Panc1 (cell line): ENCODE measurements at regions not wholly inside any gene's neighbourhood (a gene's known extent, or its start where the extent isn't known, plus 50 kb on each side); places are given as distances from the start of the nearest gene placed in this dataset.

Experiments used
- ATAC-seq: fragments of 200-7000 bp; cut with Tn5 transposase; 2 replicates; pipeline ENCODE4 v1.9.1; 2020; ENCODE audit warnings: mild to moderate bottlenecking, moderate library complexity
- BruUV-seq: library from RNA; stranded (reverse); fragments of 400-500 nt; replicated peaks from 2 replicates; lab custom pipeline; 2021; lab: Mats Ljungman, UMichigan
- CTCF ChIA-PET: fragments of 300-600 bp; sonication (Branson Sonifier 250); formaldehyde crosslinking; loops from one replicate; lab custom pipeline; 2022; ENCODE audit warnings: antibody characterized with exemption; lab: Charles Lee
- POLR2A ChIA-PET: fragments of 300-600 bp; sonication (Branson Sonifier 250); formaldehyde crosslinking; loops from one replicate; lab custom pipeline; 2022; ENCODE audit warnings: antibody characterized with exemption; lab: Charles Lee
- DNase-seq: peaks from one replicate; pipeline ENCODE4 v3.0.0-alpha.2; 2010; ENCODE audit warnings: low read depth, low spot score
- H3K27ac ChIP-seq: 2 replicates; pipeline ENCODE4 v1.5.1; 2011; ENCODE audit warnings: mild to moderate bottlenecking, low read length, inconsistent platforms
- H3K27me3 ChIP-seq: fragments of 200-500 bp; sonication (Bioruptor generic); 2 replicates; pipeline ENCODE4 v1.6.0; 2014; ENCODE audit warnings: low read length, inconsistent platforms; ENCODE audit not compliant: control insufficient read depth, insufficient read depth
- H3K36me3 ChIP-seq: fragments of 200-500 bp; sonication (Bioruptor generic); 2 replicates; pipeline ENCODE4 v1.5.1; 2014; ENCODE audit warnings: inconsistent platforms, mild to moderate bottlenecking, low read length, moderate library complexity; ENCODE audit not compliant: control insufficient read depth, insufficient read depth
- H3K4me1 ChIP-seq: 2 replicates; pipeline ENCODE4 v1.5.1; 2011; ENCODE audit warnings: inconsistent platforms, mild to moderate bottlenecking, low read length, moderate library complexity; ENCODE audit not compliant: control insufficient read depth, insufficient read depth
- H3K4me3 ChIP-seq, 2 experiments: 2 replicates each; pipeline ENCODE4 v1.5.1; 2011 to 2012; ENCODE audit warnings: low read depth in 2 of 2, low read length in 2 of 2, mild to moderate bottlenecking in 2 of 2, inconsistent platforms in 1 of 2, moderate library complexity in 1 of 2
- H3K9me3 ChIP-seq: fragments of 200-500 bp; sonication (Bioruptor generic); 2 replicates; pipeline ENCODE4 v1.5.1; 2014; ENCODE audit warnings: low read depth, mild to moderate bottlenecking, inconsistent platforms, low read length, moderate library complexity; ENCODE audit not compliant: control insufficient read depth, insufficient read depth
- POLR2AphosphoS5 ChIP-seq: IDR thresholded peaks from 2 replicates; pipeline ENCODE4 v1.6.1; 2012; ENCODE audit warnings: mild to moderate bottlenecking, low read depth, low read length, moderate library complexity
- SIN3A ChIP-seq: IDR thresholded peaks from 2 replicates; pipeline ENCODE4 v1.6.1; 2012; ENCODE audit warnings: low read depth, mild to moderate bottlenecking, low read length, moderate library complexity, borderline replicate concordance; ENCODE audit not compliant: insufficient read depth
- TCF7L2 ChIP-seq: IDR thresholded peaks from 2 replicates; pipeline ENCODE4 v1.6.1; 2011; ENCODE audit warnings: mild to moderate bottlenecking, low read depth, low read length, inconsistent platforms
- in situ Hi-C: cut with HindIII; loops from 2 replicates; pipeline ENCODE4 v1.10.0; 2016; ENCODE audit warnings: low sequenced_read_pairs, low pct_unique_long_range_greater_than_20kb
- intact Hi-C: fragments of 100-400 bp; cut with micrococcal nuclease; formaldehyde crosslinking; loops from one replicate; pipeline ENCODE4 v1.10.0; 2022; ENCODE audit not compliant: unreplicated experiment
- TF ChIP-seq, protein P1 (sequence below), 2 experiments: IDR thresholded peaks; 2 replicates each; pipeline ENCODE4 v1.6.1; 2011 to 2012; ENCODE audit warnings: low read depth in 2 of 2, control low read depth in 1 of 2, low read length in 1 of 2, mild to moderate bottlenecking in 1 of 2, moderate library complexity in 1 of 2; ENCODE audit not compliant: insufficient read depth in 1 of 2
- TF ChIP-seq, protein P2 (sequence below): fragments of 450-650 bp; IDR thresholded peaks from 2 replicates; pipeline ENCODE4 v1.5.1; 2017; ENCODE audit warnings: mild to moderate bottlenecking

DNA sequence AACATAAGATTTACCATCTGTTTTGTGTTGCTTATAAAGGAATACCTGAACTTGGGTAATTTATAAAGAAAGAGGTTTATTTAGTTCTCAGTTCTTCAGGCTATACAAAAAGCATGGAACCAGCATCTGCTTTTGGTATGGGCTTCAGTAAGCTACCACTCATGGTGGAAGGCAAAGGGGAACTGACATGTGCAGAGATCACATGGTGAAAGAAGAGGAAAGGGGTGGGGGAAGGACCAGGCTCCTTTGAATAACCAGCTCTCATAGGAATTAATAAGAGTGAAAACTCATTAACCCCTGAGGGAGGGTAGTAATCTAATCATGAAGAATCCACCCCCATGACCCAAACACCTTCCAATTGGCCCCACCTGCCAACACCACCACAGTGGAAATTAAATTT is 89.5 kb upstream of the TMEM170B start:
- ATAC-seq (no peak), DNase-seq (no peak)
- CTCF ChIA-PET: no interaction called here
- no peaks in the 10 kb centered on the region for H3K36me3 ChIP-seq
- TF ChIP-seq TCF7L2: no peak
- TF ChIP-seq, protein P1, sequence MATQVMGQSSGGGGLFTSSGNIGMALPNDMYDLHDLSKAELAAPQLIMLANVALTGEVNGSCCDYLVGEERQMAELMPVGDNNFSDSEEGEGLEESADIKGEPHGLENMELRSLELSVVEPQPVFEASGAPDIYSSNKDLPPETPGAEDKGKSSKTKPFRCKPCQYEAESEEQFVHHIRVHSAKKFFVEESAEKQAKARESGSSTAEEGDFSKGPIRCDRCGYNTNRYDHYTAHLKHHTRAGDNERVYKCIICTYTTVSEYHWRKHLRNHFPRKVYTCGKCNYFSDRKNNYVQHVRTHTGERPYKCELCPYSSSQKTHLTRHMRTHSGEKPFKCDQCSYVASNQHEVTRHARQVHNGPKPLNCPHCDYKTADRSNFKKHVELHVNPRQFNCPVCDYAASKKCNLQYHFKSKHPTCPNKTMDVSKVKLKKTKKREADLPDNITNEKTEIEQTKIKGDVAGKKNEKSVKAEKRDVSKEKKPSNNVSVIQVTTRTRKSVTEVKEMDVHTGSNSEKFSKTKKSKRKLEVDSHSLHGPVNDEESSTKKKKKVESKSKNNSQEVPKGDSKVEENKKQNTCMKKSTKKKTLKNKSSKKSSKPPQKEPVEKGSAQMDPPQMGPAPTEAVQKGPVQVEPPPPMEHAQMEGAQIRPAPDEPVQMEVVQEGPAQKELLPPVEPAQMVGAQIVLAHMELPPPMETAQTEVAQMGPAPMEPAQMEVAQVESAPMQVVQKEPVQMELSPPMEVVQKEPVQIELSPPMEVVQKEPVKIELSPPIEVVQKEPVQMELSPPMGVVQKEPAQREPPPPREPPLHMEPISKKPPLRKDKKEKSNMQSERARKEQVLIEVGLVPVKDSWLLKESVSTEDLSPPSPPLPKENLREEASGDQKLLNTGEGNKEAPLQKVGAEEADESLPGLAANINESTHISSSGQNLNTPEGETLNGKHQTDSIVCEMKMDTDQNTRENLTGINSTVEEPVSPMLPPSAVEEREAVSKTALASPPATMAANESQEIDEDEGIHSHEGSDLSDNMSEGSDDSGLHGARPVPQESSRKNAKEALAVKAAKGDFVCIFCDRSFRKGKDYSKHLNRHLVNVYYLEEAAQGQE (IDR thresholded peaks at IDR 0.05; ENCODE audit: insufficient read depth in 1 of 2, low read depth in 2 of 2, low read length in 1 of 2): no peak
- TF ChIP-seq POLR2AphosphoS5: no peak
- TF ChIP-seq, protein P2, sequence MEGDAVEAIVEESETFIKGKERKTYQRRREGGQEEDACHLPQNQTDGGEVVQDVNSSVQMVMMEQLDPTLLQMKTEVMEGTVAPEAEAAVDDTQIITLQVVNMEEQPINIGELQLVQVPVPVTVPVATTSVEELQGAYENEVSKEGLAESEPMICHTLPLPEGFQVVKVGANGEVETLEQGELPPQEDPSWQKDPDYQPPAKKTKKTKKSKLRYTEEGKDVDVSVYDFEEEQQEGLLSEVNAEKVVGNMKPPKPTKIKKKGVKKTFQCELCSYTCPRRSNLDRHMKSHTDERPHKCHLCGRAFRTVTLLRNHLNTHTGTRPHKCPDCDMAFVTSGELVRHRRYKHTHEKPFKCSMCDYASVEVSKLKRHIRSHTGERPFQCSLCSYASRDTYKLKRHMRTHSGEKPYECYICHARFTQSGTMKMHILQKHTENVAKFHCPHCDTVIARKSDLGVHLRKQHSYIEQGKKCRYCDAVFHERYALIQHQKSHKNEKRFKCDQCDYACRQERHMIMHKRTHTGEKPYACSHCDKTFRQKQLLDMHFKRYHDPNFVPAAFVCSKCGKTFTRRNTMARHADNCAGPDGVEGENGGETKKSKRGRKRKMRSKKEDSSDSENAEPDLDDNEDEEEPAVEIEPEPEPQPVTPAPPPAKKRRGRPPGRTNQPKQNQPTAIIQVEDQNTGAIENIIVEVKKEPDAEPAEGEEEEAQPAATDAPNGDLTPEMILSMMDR: no peak
- no peak for TF ChIP-seq SIN3A
- H3K27me3 ChIP-seq: no peaks in the 10 kb centered on the region
- BruUV-seq: no TSS peak
- peaks cover 3% of the 10 kb centered on the region; the same call in 1 of the 2 replicates for H3K9me3 ChIP-seq
- H3K4me1 ChIP-seq: no peaks in the 10 kb centered on the region
- in situ Hi-C loops: no loop called here
- no peak overlapping the region for H3K4me3 ChIP-seq
- POLR2A ChIA-PET: no interaction called here
- no peak overlapping the region for H3K27ac ChIP-seq
- intact Hi-C loops: no loop called here

DNA sequence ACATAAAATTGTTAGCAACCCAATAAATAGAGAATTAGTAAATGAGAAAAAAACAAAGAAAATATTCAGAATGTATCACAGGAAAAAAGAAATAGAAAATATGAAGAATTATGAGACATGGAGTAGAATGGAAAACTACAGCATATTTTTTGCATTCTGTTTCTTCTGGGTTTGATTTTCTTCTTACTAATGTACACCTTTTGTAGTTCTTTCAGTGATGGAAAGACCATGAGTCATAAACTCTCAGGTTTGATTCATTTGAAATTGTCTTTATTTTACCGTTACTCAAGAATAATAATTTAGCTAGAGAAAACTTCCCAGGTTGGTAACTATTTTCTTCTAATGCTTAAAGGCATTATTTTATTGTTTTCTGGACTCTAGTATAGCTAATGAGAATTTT is 90.3 kb upstream of the TMEM170B start:
- no peak overlapping the region for H3K4me3 ChIP-seq
- intact Hi-C loops (no loop called here), in situ Hi-C loops (no loop called here)
- DNase-seq: no peak
- H3K27ac ChIP-seq: no peak overlapping the region
- no peaks in the 10 kb centered on the region for H3K27me3 ChIP-seq
- H3K9me3 ChIP-seq: peaks cover 3% of the 10 kb centered on the region; the same call in 1 of the 2 replicates
- no TSS peak for BruUV-seq
- CTCF ChIA-PET: no interaction called here
- no peaks in the 10 kb centered on the region for H3K36me3 ChIP-seq
- TF ChIP-seq POLR2AphosphoS5 (no peak), SIN3A (no peak)
- no peaks in the 10 kb centered on the region for H3K4me1 ChIP-seq
- ATAC-seq: no peak
- POLR2A ChIA-PET: no interaction called here

DNA sequence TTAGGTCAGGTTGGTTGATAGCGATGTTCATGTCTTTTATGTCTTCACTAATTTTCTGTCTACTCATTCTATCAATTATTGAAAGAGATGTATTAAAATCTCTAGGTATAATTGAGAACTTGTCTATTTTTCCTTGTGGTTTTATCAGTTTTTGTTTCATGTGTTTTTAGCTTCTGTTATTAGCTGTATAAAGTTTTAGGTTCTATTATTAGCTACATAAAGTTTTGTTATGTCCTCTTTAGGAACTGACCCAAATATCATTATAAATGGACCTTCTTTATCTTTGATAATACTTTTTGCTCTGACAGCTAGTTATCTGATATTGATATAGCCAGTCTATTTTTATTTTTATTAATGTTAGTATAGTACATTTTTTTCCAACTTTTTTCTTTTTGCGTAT is 92.4 kb upstream of the TMEM170B start:
- intact Hi-C loops: no loop called here
- CTCF ChIA-PET: no interaction called here

More for the DNA sequence above, 92.4 kb upstream of the TMEM170B start:
- BruUV-seq: no TSS peak
- POLR2A ChIA-PET: no interaction called here
- in situ Hi-C loops: no loop called here
- Histone ChIP-seq H3K27me3 (no peaks in the 10 kb centered on the region), H3K4me1 (no peaks in the 10 kb centered on the region), H3K4me3 (no peak overlapping the region), H3K27ac (no peak overlapping the region), H3K9me3 (peaks cover 3% of the 10 kb centered on the region; the same call in 1 of the 2 replicates), H3K36me3 (no peaks in the 10 kb centered on the region)
- TF ChIP-seq TCF7L2 (no peak), SIN3A (no peak), POLR2AphosphoS5 (no peak)
- TF ChIP-seq, protein P2: no peak
- TF ChIP-seq, protein P1 (IDR thresholded peaks at IDR 0.05; ENCODE audit: insufficient read depth in 1 of 2, low read depth in 2 of 2, low read length in 1 of 2): no peak
- no peak for ATAC-seq
- no peak for DNase-seq
